B cell (primary cell): ENCODE measurements at regions not wholly inside any gene's neighbourhood (a gene's known extent, or its start where the extent isn't known, plus 50 kb on each side); places are given as distances from the start of the nearest gene placed in this dataset.

Source experiments
- ATAC-seq: fragments of 200-7000 bp; cut with Tn5 transposase; one replicate; pipeline ENCODE4 v1.10.0; 2021; ENCODE audit warnings: low read depth, mild to moderate bottlenecking, moderate number of reproducible peaks, moderate library complexity
- CTCF ChIA-PET: fragments of 350-600 bp; sonication (Branson Sonifier 250); formaldehyde crosslinking; loops from one replicate; lab custom pipeline; 2021; ENCODE audit warnings: antibody characterized with exemption, inconsistent platforms; lab: Charles Lee
- POLR2A ChIA-PET: fragments of 350-600 bp; sonication (Branson Sonifier 250); formaldehyde crosslinking; loops from one replicate; lab custom pipeline; 2021; ENCODE audit warnings: antibody characterized with exemption; lab: Charles Lee
- DNase-seq: peaks from one replicate; pipeline ENCODE4 v3.0.0; 2013
- H2AFZ ChIP-seq: 2 replicates; pipeline ENCODE4 v1.6.1; 2012; ENCODE audit warnings: mild to moderate bottlenecking, low read depth, low read length; ENCODE audit not compliant: insufficient read depth, poor library complexity, severe bottlenecking
- H3K27ac ChIP-seq, 2 donors: 1 replicate in 1 of 2; 2 replicates in 1 of 2; pipeline ENCODE4 v1.5.1; 2012 to 2013; ENCODE audit warnings: low read length in 2 of 2, mild to moderate bottlenecking in 2 of 2, moderate library complexity in 1 of 2
- H3K27me3 ChIP-seq, 4 experiments: fragments of 200-600 bp in 1 of 4; sonication (generic) in 1 of 4; replicated peaks in 1 of 4; 1 replicate in 2 of 4; 2 replicates in 2 of 4; pipeline versions ENCODE4 v1.6.1 to v1.7.0; 2013 to 2016; ENCODE audit warnings: low read length in 3 of 4, mild to moderate bottlenecking in 2 of 4, mixed read lengths in 1 of 4, moderate library complexity in 1 of 4; ENCODE audit not compliant: insufficient read depth in 4 of 4, control insufficient read depth in 3 of 4; ENCODE audit errors: control extremely low read depth in 1 of 4
- H3K36me3 ChIP-seq, 2 experiments: replicated peaks in 1 of 2; 1 replicate in 1 of 2; 2 replicates in 1 of 2; pipeline versions ENCODE4 v1.6.1 to v1.7.1; 2013; ENCODE audit warnings: low read length in 1 of 2; ENCODE audit not compliant: insufficient read depth in 2 of 2, control insufficient read depth in 1 of 2; ENCODE audit errors: control extremely low read depth in 1 of 2, extremely low read depth in 1 of 2
- H3K4me1 ChIP-seq, 2 donors: fragments of 200-600 bp in 1 of 2; sonication (generic) in 1 of 2; 1 replicate in 1 of 2; 2 replicates in 1 of 2; pipeline versions ENCODE4 v1.5.1 to v1.6.1; 2013 to 2017; ENCODE audit warnings: low read length in 2 of 2; ENCODE audit not compliant: control insufficient read depth in 2 of 2, insufficient read depth in 2 of 2
- H3K4me2 ChIP-seq: replicated peaks from 2 replicates; pipeline ENCODE3; 2012; ENCODE audit warnings: mild to moderate bottlenecking, low read depth, low read length; ENCODE audit not compliant: poor library complexity, severe bottlenecking
- H3K4me3 ChIP-seq, 5 experiments: fragments of 200-600 bp in 1 of 5; sonication (generic) in 1 of 5; 1 replicate in 3 of 5; 2 replicates in 2 of 5; pipeline versions ENCODE4 v1.5.1 to v1.7.0; 2011 to 2016; ENCODE audit warnings: low read length in 4 of 5, mild to moderate bottlenecking in 4 of 5, low read depth in 2 of 5, control low read depth in 1 of 5, moderate library complexity in 1 of 5; ENCODE audit not compliant: insufficient read depth in 1 of 5; ENCODE audit errors: control extremely low read depth in 1 of 5, extremely low read depth in 1 of 5
- H3K79me2 ChIP-seq: fragments of 200-600 bp; sonication (generic); one replicate; pipeline ENCODE4 v1.6.0; 2016; ENCODE audit warnings: low read length; ENCODE audit not compliant: control insufficient read depth, insufficient read depth
- H3K9ac ChIP-seq: fragments of 200-600 bp; sonication (generic); 2 replicates; pipeline ENCODE4 v1.6.1; 2017; ENCODE audit warnings: mild to moderate bottlenecking, low read length, moderate library complexity
- H3K9me3 ChIP-seq, 3 donors: one replicate each; pipeline versions ENCODE4 v1.6.1 to v1.7.1; 2013; ENCODE audit warnings: low read length in 2 of 3; ENCODE audit not compliant: control insufficient read depth in 2 of 3, insufficient read depth in 1 of 3; ENCODE audit errors: control extremely low read depth in 1 of 3
- H4K20me1 ChIP-seq: 2 replicates; pipeline ENCODE4 v1.6.0; 2012; ENCODE audit warnings: mild to moderate bottlenecking, low read length; ENCODE audit not compliant: insufficient read depth, control insufficient read depth, poor library complexity, severe bottlenecking
- H3K27ac Mint-ChIP-seq: one replicate; pipeline ENCODE4 v1.8.0; 2021; ENCODE audit warnings: mixed read lengths
- H3K27me3 Mint-ChIP-seq: one replicate; pipeline ENCODE4 v1.8.0; 2021; ENCODE audit warnings: mixed read lengths
- H3K4me1 Mint-ChIP-seq: one replicate; pipeline ENCODE4 v1.8.0; 2021; ENCODE audit warnings: mixed read lengths
- H3K4me3 Mint-ChIP-seq: one replicate; pipeline ENCODE4 v1.8.0; 2021; ENCODE audit warnings: mixed read lengths
- H3K9me3 Mint-ChIP-seq: one replicate; pipeline ENCODE4 v1.8.0; 2022; ENCODE audit warnings: mixed read lengths; ENCODE audit not compliant: insufficient read depth
- EZH2 ChIP-seq: IDR thresholded peaks from 2 replicates; pipeline ENCODE4 v1.6.1; 2012; ENCODE audit warnings: borderline replicate concordance, low read depth, mild to moderate bottlenecking, moderate library complexity, low read length; ENCODE audit not compliant: insufficient read depth, poor library complexity, severe bottlenecking
- WGBS: methylation state at CpG from one replicate; pipeline ENCODE4 v1.1.5; 2013; ENCODE audit warnings: missing lambda C conversion rate; ENCODE audit not compliant: insufficient coverage; 5-methylcytosine and 5-hydroxymethylcytosine counted together
- intact Hi-C: fragments of 100-400 bp; cut with micrococcal nuclease; formaldehyde crosslinking; loops from one replicate; pipeline ENCODE4 v1.10.0; 2022
- TF ChIP-seq, protein P1 (sequence below): fragments of 200-600 bp; IDR thresholded peaks from one replicate; pipeline ENCODE4 v1.8.0; 2022; ENCODE audit warnings: antibody characterized with exemption, mild to moderate bottlenecking

- H3K4me3 ChIP-seq = no peak overlapping the region
Observed at GRCh38 chr9:26081847-26082246, 403.6 kb upstream of the TUSC1 start.

GRCh38 chr9:26078706-26079105 is 400.5 kb upstream of the TUSC1 start:
- intact Hi-C loops = no loop called here
- Histone ChIP-seq H2AFZ (no peak overlapping the region), H3K9ac (no peak overlapping the region), H3K27me3 (no peaks in the 10 kb centered on the region), H3K36me3 (no peaks in the 10 kb centered on the region), H3K9me3 (peaks cover 0 to 9% (median 0%) of the 10 kb centered on the region in 3 donors), H3K4me3 (no peak overlapping the region), H3K79me2 (no peaks in the 10 kb centered on the region), H3K27ac (no peak overlapping the region), H4K20me1 (no peaks in the 10 kb centered on the region), H3K4me1 (no peaks in the 10 kb centered on the region), H3K4me2 (no peak overlapping the region)
- H3K27me3 Mint-ChIP-seq = no peaks in the 10 kb centered on the region
- DNase-seq (no peak), ATAC-seq (no peak)
- H3K4me1 Mint-ChIP-seq = no peaks in the 10 kb centered on the region
- ChIA-PET CTCF (no interaction called here), POLR2A (no interaction called here)
- no peak overlapping the region for H3K27ac Mint-ChIP-seq
- TF ChIP-seq, protein P1, sequence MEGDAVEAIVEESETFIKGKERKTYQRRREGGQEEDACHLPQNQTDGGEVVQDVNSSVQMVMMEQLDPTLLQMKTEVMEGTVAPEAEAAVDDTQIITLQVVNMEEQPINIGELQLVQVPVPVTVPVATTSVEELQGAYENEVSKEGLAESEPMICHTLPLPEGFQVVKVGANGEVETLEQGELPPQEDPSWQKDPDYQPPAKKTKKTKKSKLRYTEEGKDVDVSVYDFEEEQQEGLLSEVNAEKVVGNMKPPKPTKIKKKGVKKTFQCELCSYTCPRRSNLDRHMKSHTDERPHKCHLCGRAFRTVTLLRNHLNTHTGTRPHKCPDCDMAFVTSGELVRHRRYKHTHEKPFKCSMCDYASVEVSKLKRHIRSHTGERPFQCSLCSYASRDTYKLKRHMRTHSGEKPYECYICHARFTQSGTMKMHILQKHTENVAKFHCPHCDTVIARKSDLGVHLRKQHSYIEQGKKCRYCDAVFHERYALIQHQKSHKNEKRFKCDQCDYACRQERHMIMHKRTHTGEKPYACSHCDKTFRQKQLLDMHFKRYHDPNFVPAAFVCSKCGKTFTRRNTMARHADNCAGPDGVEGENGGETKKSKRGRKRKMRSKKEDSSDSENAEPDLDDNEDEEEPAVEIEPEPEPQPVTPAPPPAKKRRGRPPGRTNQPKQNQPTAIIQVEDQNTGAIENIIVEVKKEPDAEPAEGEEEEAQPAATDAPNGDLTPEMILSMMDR = no peak
- no peak for TF ChIP-seq EZH2
- whole genome bisulfite sequencing = 90% methylated on average over 2 of the region's 4 CpGs
- H3K9me3 Mint-ChIP-seq = peaks cover 9% of the 10 kb centered on the region
- H3K4me3 Mint-ChIP-seq = no peak overlapping the region

More at GRCh38 chr9:26081847-26082246, 403.6 kb upstream of the TUSC1 start:
- Histone ChIP-seq H3K27ac (no peak overlapping the region), H3K36me3 (no peaks in the 10 kb centered on the region), H4K20me1 (no peaks in the 10 kb centered on the region), H2AFZ (no peak overlapping the region), H3K79me2 (no peaks in the 10 kb centered on the region), H3K9ac (no peak overlapping the region), H3K9me3 (peaks cover 0 to 9% (median 0%) of the 10 kb centered on the region in 3 donors), H3K4me1 (no peaks in the 10 kb centered on the region), H3K4me2 (no peak overlapping the region), H3K27me3 (no peaks in the 10 kb centered on the region)
- ChIA-PET CTCF (no interaction called here), POLR2A (no interaction called here)
- no CpG with 5 or more reads among the region's 5 CpGs for whole genome bisulfite sequencing
- TF ChIP-seq, protein P1 = no peak
- TF ChIP-seq EZH2 = no peak
- no peaks in the 10 kb centered on the region for H3K4me1 Mint-ChIP-seq
- no peak for DNase-seq
- H3K27ac Mint-ChIP-seq = no peak overlapping the region
- H3K27me3 Mint-ChIP-seq = no peaks in the 10 kb centered on the region
- H3K9me3 Mint-ChIP-seq = peaks cover 5% of the 10 kb centered on the region
- intact Hi-C loops = no loop called here
- H3K4me3 Mint-ChIP-seq = no peak overlapping the region
- no peak for ATAC-seq
